ENCODE measurements at regions not wholly inside any gene's neighbourhood (a gene's known extent, or its start where the extent isn't known, plus 50 kb on each side); places are given as distances from the start of the nearest gene placed in this dataset.

DNA sequence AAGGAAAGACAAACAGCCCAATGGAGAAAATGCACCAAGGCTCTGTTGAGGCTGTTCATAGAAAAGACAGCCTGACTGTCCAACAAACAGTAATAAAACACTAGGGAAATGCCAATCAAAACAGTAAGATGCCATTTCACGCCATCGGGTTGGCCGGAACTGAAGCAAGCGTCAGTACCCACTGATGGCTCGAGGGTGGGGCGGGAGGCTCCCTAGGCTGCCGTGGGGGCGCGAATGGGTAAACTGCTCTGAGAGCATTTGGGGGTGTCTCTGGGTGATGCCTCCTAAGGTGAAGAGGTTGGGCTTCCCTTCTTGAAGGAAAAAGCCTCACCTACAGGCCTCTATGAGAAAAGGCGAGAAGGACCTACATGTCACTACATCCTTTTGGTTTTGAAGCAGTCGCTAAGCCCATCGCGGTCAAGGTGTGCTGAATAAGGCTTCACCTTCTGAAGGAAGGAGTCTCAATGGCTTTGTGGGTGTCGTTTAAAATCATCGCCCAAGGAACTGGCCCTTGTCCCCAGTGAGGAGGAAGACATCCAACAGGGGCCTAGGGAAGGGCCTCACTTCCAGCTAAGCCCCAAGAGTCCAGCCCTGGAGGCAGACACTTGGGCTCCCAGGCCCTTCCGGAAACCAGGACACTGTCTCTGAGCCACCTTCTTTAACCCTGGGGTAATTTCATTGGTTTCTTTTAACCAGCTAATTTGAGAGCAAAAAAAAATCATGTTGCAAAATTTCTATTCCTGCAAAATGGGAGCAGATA, 98.5 kb upstream of the PPP2R2D start:
- no peak for TF ChIP-seq CTCF (IDR thresholded peaks at IDR 0.05; ENCODE audit: low read depth, low read length)
- TF ChIP-seq, protein P1, sequence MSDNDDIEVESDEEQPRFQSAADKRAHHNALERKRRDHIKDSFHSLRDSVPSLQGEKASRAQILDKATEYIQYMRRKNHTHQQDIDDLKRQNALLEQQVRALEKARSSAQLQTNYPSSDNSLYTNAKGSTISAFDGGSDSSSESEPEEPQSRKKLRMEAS (IDR thresholded peaks at IDR 0.05; ENCODE audit: low read depth, low read length): no peak

Measured in NB4 (cell line).